MM.1S (cell line): ENCODE measurements at regions not wholly inside any gene's neighbourhood (a gene's known extent, or its start where the extent isn't known, plus 50 kb on each side); places are given as distances from the start of the nearest gene placed in this dataset.

ENCODE experiments used
- DNase-seq: peaks from one replicate; pipeline ENCODE4 v3.0.0-alpha.2; 2015
- H2AFZ ChIP-seq: fragments of 300-600 bp; sonication (generic); 2 replicates; pipeline ENCODE4 v1.6.0; 2016; ENCODE audit warnings: antibody characterized with exemption, low read length
- H3F3A ChIP-seq: fragments of 300-600 bp; sonication (generic); 2 replicates; pipeline ENCODE4 v1.6.1; 2016; ENCODE audit warnings: mild to moderate bottlenecking, antibody characterized with exemption, low read length, moderate library complexity, mixed read lengths; ENCODE audit not compliant: insufficient read depth
- H3K27ac ChIP-seq: fragments of 300-600 bp; sonication (generic); 2 replicates; pipeline ENCODE4 v1.5.1; 2016; ENCODE audit warnings: mild to moderate bottlenecking, low read length
- H3K27me3 ChIP-seq: fragments of 300-600 bp; sonication (generic); replicated peaks from 2 replicates; pipeline ENCODE4 v1.6.0; 2016; ENCODE audit warnings: low read length; ENCODE audit not compliant: insufficient read depth
- H3K36me3 ChIP-seq: fragments of 300-600 bp; sonication (generic); replicated peaks from 2 replicates; pipeline ENCODE4 v1.6.1; 2016; ENCODE audit warnings: mild to moderate bottlenecking, low read length, mixed read lengths; ENCODE audit not compliant: insufficient read depth
- H3K4me1 ChIP-seq: fragments of 300-600 bp; sonication (generic); 2 replicates; pipeline ENCODE4 v1.6.1; 2016; ENCODE audit warnings: low read length, mixed read lengths
- H3K4me2 ChIP-seq: fragments of 300-600 bp; sonication (generic); 2 replicates; pipeline ENCODE4 v1.6.0; 2016; ENCODE audit warnings: low read depth, low read length
- H3K4me3 ChIP-seq: fragments of 300-600 bp; sonication (generic); 2 replicates; pipeline ENCODE4 v1.5.1; 2016; ENCODE audit warnings: low read length, mixed read lengths
- H3K79me2 ChIP-seq: fragments of 300-600 bp; sonication (generic); 2 replicates; pipeline ENCODE4 v1.6.1; 2016; ENCODE audit warnings: mixed run types, low read length, mixed read lengths
- H3K9ac ChIP-seq: fragments of 300-600 bp; sonication (generic); 2 replicates; pipeline ENCODE4 v1.6.1; 2016; ENCODE audit warnings: low read length, mixed read lengths
- H3K9me2 ChIP-seq: fragments of 300-600 bp; sonication (generic); replicated peaks from 2 replicates; pipeline ENCODE4 v1.6.1; 2016; ENCODE audit warnings: mild to moderate bottlenecking, low read length, mixed read lengths; ENCODE audit not compliant: insufficient read depth
- H3K9me3 ChIP-seq: fragments of 300-600 bp; sonication (generic); replicated peaks from 2 replicates; pipeline ENCODE4 v1.6.1; 2016; ENCODE audit warnings: mild to moderate bottlenecking, low read length, mixed read lengths; ENCODE audit not compliant: insufficient read depth
- H4K20me1 ChIP-seq: fragments of 300-600 bp; sonication (generic); 2 replicates; pipeline ENCODE4 v1.6.1; 2016; ENCODE audit warnings: mild to moderate bottlenecking, low read length, moderate library complexity, mixed read lengths; ENCODE audit not compliant: insufficient read depth
- CTCF ChIP-seq: fragments of 300-600 bp; sonication (generic); IDR thresholded peaks from 2 replicates; pipeline ENCODE4 v1.5.1; 2016; ENCODE audit warnings: antibody characterized with exemption, low read length, mixed read lengths
- EZH2 ChIP-seq: fragments of 300-600 bp; sonication (generic); optimal IDR thresholded peaks from 2 replicates; pipeline ENCODE3; 2017; ENCODE audit warnings: low read depth, mild to moderate bottlenecking, antibody characterized with exemption, low read length, mixed read lengths
- EZH2phosphoT487 ChIP-seq: fragments of 300-600 bp; sonication (generic); IDR thresholded peaks from 2 replicates; pipeline ENCODE4 v1.6.1; 2018; ENCODE audit warnings: antibody characterized with exemption, low read length

- no peaks in the 10 kb centered on the region for H3K9me2 ChIP-seq
- H3K27me3 ChIP-seq: no peaks in the 10 kb centered on the region
- no peak for TF ChIP-seq CTCF
- no peak for TF ChIP-seq EZH2phosphoT487
- no peak for TF ChIP-seq EZH2
- no peaks in the 10 kb centered on the region for H3K4me1 ChIP-seq
- DNase-seq: no peak
- no peak overlapping the region for H3K4me3 ChIP-seq
- H3K4me2 ChIP-seq: no peak overlapping the region
- H4K20me1 ChIP-seq: no peaks in the 10 kb centered on the region
- no peaks in the 10 kb centered on the region for H3F3A ChIP-seq
- no peaks in the 10 kb centered on the region for H3K79me2 ChIP-seq
- no peaks in the 10 kb centered on the region for H3K36me3 ChIP-seq
- H3K9ac ChIP-seq: no peak overlapping the region
- H3K27ac ChIP-seq: no peak overlapping the region
- no peak overlapping the region for H2AFZ ChIP-seq
- H3K9me3 ChIP-seq: no peaks in the 10 kb centered on the region
Measured at GRCh38 chr1:191608367-191608766, 549.9 kb upstream of the RGS18 start.

GRCh38 chr1:191609305-191609704, 549.0 kb upstream of the RGS18 start:
- no peak overlapping the region for H3K27ac ChIP-seq
- H4K20me1 ChIP-seq: no peaks in the 10 kb centered on the region
- DNase-seq: no peak
- TF ChIP-seq EZH2phosphoT487 (no peak), EZH2 (no peak), CTCF (no peak)
- no peak overlapping the region for H3K9ac ChIP-seq
- no peaks in the 10 kb centered on the region for H3K9me3 ChIP-seq
- no peaks in the 10 kb centered on the region for H3K27me3 ChIP-seq
- H3K79me2 ChIP-seq: no peaks in the 10 kb centered on the region
- no peaks in the 10 kb centered on the region for H3K9me2 ChIP-seq
- H3K4me3 ChIP-seq: no peak overlapping the region
- H3K36me3 ChIP-seq: no peaks in the 10 kb centered on the region
- H2AFZ ChIP-seq: no peak overlapping the region
- H3K4me1 ChIP-seq: no peaks in the 10 kb centered on the region
- no peaks in the 10 kb centered on the region for H3F3A ChIP-seq
- no peak overlapping the region for H3K4me2 ChIP-seq

- Histone ChIP-seq H3K9me3 (no peaks in the 10 kb centered on the region), H2AFZ (no peak overlapping the region), H3K4me1 (no peaks in the 10 kb centered on the region), H3K27me3 (no peaks in the 10 kb centered on the region), H3K4me2 (no peak overlapping the region), H3K27ac (no peak overlapping the region), H3F3A (no peaks in the 10 kb centered on the region), H3K4me3 (no peak overlapping the region), H3K36me3 (no peaks in the 10 kb centered on the region), H4K20me1 (no peaks in the 10 kb centered on the region), H3K9me2 (no peaks in the 10 kb centered on the region), H3K9ac (no peak overlapping the region), H3K79me2 (no peaks in the 10 kb centered on the region)
- no peak for DNase-seq
- TF ChIP-seq EZH2 (no peak), EZH2phosphoT487 (no peak), CTCF (no peak)
Measured at GRCh38 chr1:191615101-191615821, 543.0 kb upstream of the RGS18 start.
